GM18861 (cell line): ENCODE measurements at regions not wholly inside any gene's neighbourhood (a gene's known extent, or its start where the extent isn't known, plus 50 kb on each side); places are given as distances from the start of the nearest gene placed in this dataset.
"Not testable (repeated sequence)": the region's sequence is repeated elsewhere in the genome, so short reads cannot be mapped to it uniquely, and the experiment has no call there.

ENCODE experiments used
- ATAC-seq: cut with Tn5 transposase; IDR thresholded peaks from one replicate; pipeline ENCODE4 v1.9.1; 2021; ENCODE audit not compliant: unreplicated experiment

GRCh38 chr4:179601671-179602070 is 2159.4 kb upstream of the AGA start:
- ATAC-seq: no peak

GRCh38 chr4:179605196-179605595 is 2163.0 kb upstream of the AGA start:
- ATAC-seq: no peak

GRCh38 chr4:179607003-179607402 is 2164.8 kb upstream of the AGA start:
- ATAC-seq: no peak

GRCh38 chr4:179615704-179616103 is 2173.5 kb upstream of the AGA start:
- no peak for ATAC-seq

GRCh38 chr4:179618966-179619365 is 2176.7 kb upstream of the AGA start:
- ATAC-seq: no peak

- ATAC-seq: no peak
Measured at GRCh38 chr4:179624768-179625181, 2182.5 kb upstream of the AGA start.

- no peak for ATAC-seq
Measured at GRCh38 chr4:179625406-179625805, 2183.2 kb upstream of the AGA start.

- ATAC-seq: no peak
Measured at GRCh38 chr4:179626687-179627086, 2184.4 kb upstream of the AGA start.

- no peak for ATAC-seq
Measured at GRCh38 chr4:179631321-179631720, 2189.1 kb upstream of the AGA start.

GRCh38 chr4:179634862-179635261 is 2192.6 kb upstream of the AGA start:
- no peak for ATAC-seq

- no peak for ATAC-seq
Measured at GRCh38 chr4:179662522-179662921, 2220.3 kb upstream of the AGA start.

- no peak for ATAC-seq
Measured at GRCh38 chr4:179663641-179664429, 2221.6 kb upstream of the AGA start.

- no peak for ATAC-seq
Measured at GRCh38 chr4:179664430-179665027, 2222.3 kb upstream of the AGA start.

GRCh38 chr4:179666226-179666625 is 2224.0 kb upstream of the AGA start:
- ATAC-seq: no peak

GRCh38 chr4:179671609-179672008 is 2229.4 kb upstream of the AGA start:
- ATAC-seq: no peak

- ATAC-seq: no peak
Measured at GRCh38 chr4:179678093-179678814, 2236.0 kb upstream of the AGA start.

GRCh38 chr4:179683661-179684060 is 2241.4 kb upstream of the AGA start:
- ATAC-seq: not testable (repeated sequence)

- no peak for ATAC-seq
Measured at GRCh38 chr4:179692222-179692621, 2250.0 kb upstream of the AGA start.

- ATAC-seq: no peak
Measured at GRCh38 chr4:179695175-179695574, 2252.9 kb upstream of the AGA start.

- ATAC-seq: no peak
Measured at GRCh38 chr4:179698321-179698720, 2256.1 kb upstream of the AGA start.

GRCh38 chr4:179709961-179710624 is 2267.9 kb upstream of the AGA start:
- ATAC-seq: no peak
